ENCODE measurements at regions not wholly inside any gene's neighbourhood (a gene's known extent, or its start where the extent isn't known, plus 50 kb on each side); places are given as distances from the start of the nearest gene placed in this dataset.
A peak's percentile ranks its signal among the peaks of the same experiment; 100 is the strongest.
"Not testable (repeated sequence)": the region's sequence is repeated elsewhere in the genome, so short reads cannot be mapped to it uniquely, and the experiment has no call there.

GRCh38 chr4:162839814-162840213, 326.9 kb downstream of the NAF1 start:
- DNase-seq (ENCODE audit: low spot score): no peak

GRCh38 chr4:162838671-162839070, 328.0 kb downstream of the NAF1 start:
- DNase-seq (ENCODE audit: low spot score): no peak

- DNase-seq (ENCODE audit: low spot score): no peak
Measured at GRCh38 chr4:162837679-162838078, 329.0 kb downstream of the NAF1 start.

- no peak for DNase-seq (ENCODE audit: low spot score)
Measured at GRCh38 chr4:162837241-162837640, 329.4 kb downstream of the NAF1 start.

- no peak for DNase-seq (ENCODE audit: low spot score)
Measured at GRCh38 chr4:162836773-162837172, 329.9 kb downstream of the NAF1 start.

GRCh38 chr4:162836258-162836657, 330.4 kb downstream of the NAF1 start:
- DNase-seq (ENCODE audit: low spot score): not testable (repeated sequence)

GRCh38 chr4:162830899-162831298, 335.8 kb downstream of the NAF1 start:
- no peak for DNase-seq (ENCODE audit: low spot score)

- not testable (repeated sequence) for DNase-seq (ENCODE audit: low spot score)
Measured at GRCh38 chr4:162817374-162817773, 349.3 kb downstream of the NAF1 start.

- no peak for DNase-seq (ENCODE audit: low spot score)
Measured at GRCh38 chr4:162804351-162804924, 362.3 kb downstream of the NAF1 start.

- DNase-seq (ENCODE audit: low spot score): no peak
Measured at GRCh38 chr4:162803378-162803777, 363.3 kb downstream of the NAF1 start.

- no peak for DNase-seq (ENCODE audit: low spot score)
Measured at GRCh38 chr4:162797108-162797507, 369.6 kb downstream of the NAF1 start.

- no peak for DNase-seq (ENCODE audit: low spot score)
Measured at GRCh38 chr4:162793571-162793970, 373.1 kb downstream of the NAF1 start.

- no peak for DNase-seq (ENCODE audit: low spot score)
Measured at GRCh38 chr4:162793004-162793403, 373.7 kb downstream of the NAF1 start.

GRCh38 chr4:162791226-162791625, 375.5 kb downstream of the NAF1 start:
- peak; percentile 47 for DNase-seq (ENCODE audit: low spot score)

- DNase-seq (ENCODE audit: low spot score): no peak
Measured at GRCh38 chr4:162787120-162787519, 379.6 kb downstream of the NAF1 start.

GRCh38 chr4:162782778-162783525, 383.7 kb downstream of the NAF1 start:
- DNase-seq (ENCODE audit: low spot score): no peak

GRCh38 chr4:162782096-162782777, 384.5 kb downstream of the NAF1 start:
- DNase-seq (ENCODE audit: low spot score): no peak

GRCh38 chr4:162770761-162771490, 395.8 kb downstream of the NAF1 start:
- DNase-seq (ENCODE audit: low spot score): no peak

- no peak for DNase-seq (ENCODE audit: low spot score)
Measured at GRCh38 chr4:162767083-162767482, 399.6 kb downstream of the NAF1 start.

- DNase-seq (ENCODE audit: low spot score): no peak
Measured at GRCh38 chr4:162761965-162762364, 404.7 kb downstream of the NAF1 start.

GRCh38 chr4:162740228-162740627, 426.5 kb downstream of the NAF1 start:
- not testable (repeated sequence) for DNase-seq (ENCODE audit: low spot score)

GRCh38 chr4:162739596-162739995, 427.1 kb downstream of the NAF1 start:
- not testable (repeated sequence) for DNase-seq (ENCODE audit: low spot score)

GRCh38 chr4:162732876-162733275, 433.8 kb downstream of the NAF1 start:
- DNase-seq (ENCODE audit: low spot score): peak; percentile 73
